AG10803 (cell line): ENCODE measurements at regions not wholly inside any gene's neighbourhood (a gene's known extent, or its start where the extent isn't known, plus 50 kb on each side); places are given as distances from the start of the nearest gene placed in this dataset.

Experiments used
- DNase-seq: peaks from one replicate; pipeline ENCODE4 v3.0.0; 2010; ENCODE audit warnings: low read depth
- H3K4me3 ChIP-seq: 2 replicates; pipeline ENCODE4 v1.5.1; 2011; ENCODE audit warnings: mild to moderate bottlenecking, low read length, control low read depth
- CTCF ChIP-seq: conservative IDR thresholded peaks from 2 replicates; pipeline ENCODE4 v1.5.1; 2011; ENCODE audit warnings: mild to moderate bottlenecking, low read length, control low read depth, inconsistent platforms

GRCh38 chr13:90519157-90519556 is 828.3 kb upstream of the MIR17HG start:
- no peak for TF ChIP-seq CTCF
- DNase-seq, result no peak

GRCh38 chr13:90526711-90527110 is 820.8 kb upstream of the MIR17HG start:
- no peak for TF ChIP-seq CTCF
- DNase-seq, result no peak
- no peak overlapping the region for H3K4me3 ChIP-seq

More at GRCh38 chr13:90519157-90519556, 828.3 kb upstream of the MIR17HG start:
- no peak overlapping the region for H3K4me3 ChIP-seq

- no peak overlapping the region for H3K4me3 ChIP-seq
- TF ChIP-seq CTCF, result no peak
- no peak for DNase-seq
Measured at GRCh38 chr13:90531744-90532143, 815.7 kb upstream of the MIR17HG start.

- no peak for DNase-seq
- no peak overlapping the region for H3K4me3 ChIP-seq
- no peak for TF ChIP-seq CTCF
Measured at GRCh38 chr13:90532861-90533492, 814.5 kb upstream of the MIR17HG start.

- no peak for DNase-seq
- no peak overlapping the region for H3K4me3 ChIP-seq
- no peak for TF ChIP-seq CTCF
Measured at GRCh38 chr13:90533866-90534265, 813.6 kb upstream of the MIR17HG start.

- DNase-seq, result peak; percentile 65
- TF ChIP-seq CTCF, result no peak
- no peak overlapping the region for H3K4me3 ChIP-seq
Measured at GRCh38 chr13:90534617-90535370, 812.7 kb upstream of the MIR17HG start.

- no peak overlapping the region for H3K4me3 ChIP-seq
- no peak for DNase-seq
- no peak for TF ChIP-seq CTCF
Measured at GRCh38 chr13:90535421-90535820, 812.1 kb upstream of the MIR17HG start.
